ENCODE measurements at regions not wholly inside any gene's neighbourhood (a gene's known extent, or its start where the extent isn't known, plus 50 kb on each side); places are given as distances from the start of the nearest gene placed in this dataset.

GRCh38 chr18:39424261-39424660 is 1858.7 kb upstream of the CELF4 start (continued):
- TF ChIP-seq CHD7 (IDR thresholded peaks at IDR 0.05; ENCODE audit: insufficient replicate concordance, low read length) (no peak), POLR2AphosphoS5 (IDR thresholded peaks at IDR 0.05; ENCODE audit: low read depth, low read length) (no peak), E2F6 (IDR thresholded peaks at IDR 0.05) (no peak), BCL11A (IDR thresholded peaks at IDR 0.05; ENCODE audit: low read depth in 2 of 2, low read length in 2 of 2) (no peak), JUND (IDR thresholded peaks at IDR 0.05; ENCODE audit: low read length) (no peak)

Measured in H1 (cell line).